Heart left ventricle (tissue), 16 donors: ENCODE measurements at regions not wholly inside any gene's neighbourhood (a gene's known extent, or its start where the extent isn't known, plus 50 kb on each side); places are given as distances from the start of the nearest gene placed in this dataset.
A peak's percentile ranks its signal among the peaks of the same experiment; 100 is the strongest.

Source experiments
- ATAC-seq, 4 donors: fragments of 200-7000 bp; cut with Tn5 transposase; one replicate each; pipeline ENCODE4 v1.9.1; 2020 to 2022; ENCODE audit warnings: moderate library complexity in 4 of 4, mild to moderate bottlenecking in 3 of 4, moderate number of reproducible peaks in 1 of 4
- DNase-seq, 5 donors: peaks; one replicate each; pipeline ENCODE4 v3.0.0-alpha.2; 2020
- H3K27ac ChIP-seq, 12 donors: fragments of 200-600 bp; sonication (generic) in 4 of 12; one replicate each; pipeline versions ENCODE4 v1.5.0 to v1.8.0; 2016 to 2022; ENCODE audit warnings: mild to moderate bottlenecking in 2 of 12
- H3K27me3 ChIP-seq, 9 donors: fragments of 200-600 bp; sonication (generic) in 2 of 9; one replicate each; pipeline versions ENCODE4 v1.5.1 to v1.8.0; 2016 to 2022; ENCODE audit warnings: mild to moderate bottlenecking in 3 of 9
- H3K36me3 ChIP-seq, 9 donors: fragments of 200-600 bp; sonication (generic) in 2 of 9; one replicate each; pipeline versions ENCODE4 v1.5.0 to v1.8.0; 2018 to 2022; ENCODE audit warnings: mild to moderate bottlenecking in 2 of 9
- H3K4me1 ChIP-seq, 12 donors: fragments of 200-600 bp; sonication (generic) in 4 of 12; one replicate each; pipeline versions ENCODE4 v1.5.0 to v1.8.0; 2016 to 2022; ENCODE audit warnings: mild to moderate bottlenecking in 3 of 12
- H3K4me3 ChIP-seq, 12 donors: fragments of 200-600 bp; sonication (generic) in 4 of 12; one replicate each; pipeline versions ENCODE4 v1.5.0 to v1.8.0; 2017 to 2022; ENCODE audit warnings: mild to moderate bottlenecking in 9 of 12, moderate library complexity in 4 of 12
- H3K9me3 ChIP-seq, 12 donors: fragments of 200-600 bp; sonication (generic) in 4 of 12; one replicate each; pipeline versions ENCODE4 v1.5.0 to v1.8.0; 2016 to 2022; ENCODE audit warnings: mild to moderate bottlenecking in 1 of 12
- CTCF ChIP-seq, 12 donors: fragments of 200-600 bp; sonication (generic) in 4 of 12; IDR thresholded peaks; one replicate each; pipeline versions ENCODE4 v1.5.0 to v1.8.0; 2018 to 2022; ENCODE audit warnings: antibody characterized with exemption in 12 of 12, mild to moderate bottlenecking in 5 of 12
- POLR2A ChIP-seq, 2 donors: fragments of 450-650 bp; IDR thresholded peaks; one replicate each; pipeline ENCODE4 v1.6.1; 2017; ENCODE audit warnings: antibody characterized with exemption in 2 of 2, mild to moderate bottlenecking in 2 of 2, moderate library complexity in 2 of 2
- WGBS, 4 donors: extraction: QIAGEN DNeasy Blood & Tissue Kit in 2 of 4; methylation state at CpG; one replicate each; pipeline versions ENCODE4 v1.1.5 to v1.1.7; 2013 to 2018; 5-methylcytosine and 5-hydroxymethylcytosine counted together
- intact Hi-C, 10 donors: fragments of 100-400 bp; cut with DNase I; formaldehyde crosslinking; loops; one replicate each; pipeline versions ENCODE4 v1.11.1 to v1.14.2; 2022
- donor health status: ischemic (EF 13 %, LVEDD 7.1; RV severe dilation, severe dysfunction).
- donor health status: healthy with polysubstance abuse.
- donor health status: DM: no; HTN: yes; CAD: no.
- donor health status: DM: no; HTN: no; CAD: no.
- donor health status: ischemic (EF 25% LVEDD 6.9; RV normal size, moderate dysfunction).
- donor health status: ischemic (EF 25% LVEDD 5.7; RV mildly dilated, moderate dysfunction).
- donor health status: healthy.
- donor health status: DM: yes; HTN: yes; CAD: no.
- donor health status: ischemic (EF 35%, LVEDD 5.7; RV mildly dilated, moderate dysfunction).
- donor health status: nonischemic (EF 11% LVEDD 7.7; RV severe dilation, severe dysfunction).
- donor health status: DM: yes; HTN: yes; CAD: no.
- donor health status: PGD.
- donor health status: ischemic (EF 29% LVEDD 5.4; RV normal size, mild dysfunction).
- donor health status: nonischemic (EF 23%, LVEDD 6.1; RV moderate dilation, normal function).

GRCh38 chr22:46062232-46062615 lies 85.3 kb upstream of the WNT7B start:
- Histone ChIP-seq H3K36me3 (peaks cover 0 to 2% (median 0%) of the 10 kb centered on the region in 9 donors), H3K4me1 (peaks cover 17 to 96% (median 78%) of the 10 kb centered on the region in 12 donors), H3K4me3 (no peak overlapping the region), H3K27me3 (no peaks in the 10 kb centered on the region), H3K9me3 (no peaks in the 10 kb centered on the region), H3K27ac (peak overlapping the region; percentile 23 to 100 (median 100))
- ATAC-seq (no peak), DNase-seq (no peak)
- TF ChIP-seq CTCF (IDR thresholded peaks at IDR 0.05) (no peak), POLR2A (IDR thresholded peaks at IDR 0.05) (no peak)
- WGBS, 4 donors: 79 to 92% (median 83%) methylated on average over 13 of the region's 13 CpGs
- intact Hi-C loops: no loop called here

GRCh38 chr22:46062971-46063631 lies 86.1 kb upstream of the WNT7B start:
- WGBS, 4 donors: 55 to 78% (median 63%) methylated on average over 13 to 15 of the region's 15 CpGs
- DNase-seq (peak in 2 of 5 donors; percentile 21 to 23), ATAC-seq (no peak)
- TF ChIP-seq CTCF (IDR thresholded peaks at IDR 0.05) (no peak), POLR2A (IDR thresholded peaks at IDR 0.05) (no peak)
- peak overlapping the region in 3 of 12 donors; percentile 11 to 87 (median 16) for H3K4me3 ChIP-seq
- H3K27me3 ChIP-seq: no peaks in the 10 kb centered on the region
- H3K36me3 ChIP-seq: peaks cover 0 to 2% (median 0%) of the 10 kb centered on the region in 9 donors
- peaks cover 12 to 96% (median 75%) of the 10 kb centered on the region in 12 donors for H3K4me1 ChIP-seq
- peak overlapping the region; percentile 99 to 100 (median 100) for H3K27ac ChIP-seq
- no peaks in the 10 kb centered on the region for H3K9me3 ChIP-seq
- intact Hi-C loops: no loop called here

DNA sequence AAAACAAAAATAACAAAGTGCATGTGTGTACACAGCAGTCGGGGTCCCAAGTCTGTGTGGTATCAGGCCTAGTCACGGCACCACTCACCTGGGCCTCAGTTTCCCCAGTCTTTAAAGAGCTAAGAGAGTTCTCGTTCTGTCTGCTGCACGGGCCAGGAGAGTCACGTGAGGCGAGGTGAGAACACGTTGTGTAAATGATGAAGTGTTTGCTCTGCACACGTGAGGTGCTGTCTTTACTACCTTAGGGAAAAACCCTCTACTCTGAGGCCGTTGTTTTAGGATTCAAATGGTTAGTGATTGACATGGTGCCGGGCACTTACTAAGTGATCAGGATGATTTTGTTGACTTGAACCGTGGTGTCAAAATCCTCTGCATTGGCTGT lies 86.5 kb upstream of the PPARA start:
- TF ChIP-seq CTCF (IDR thresholded peaks at IDR 0.05) (no peak), POLR2A (IDR thresholded peaks at IDR 0.05) (no peak)
- DNase-seq: peak in 1 of 5 donors; percentile 16
- 44 to 67% (median 51%) methylated on average over 11 of the region's 11 CpGs for WGBS, 4 donors
- peak overlapping the region in 6 of 12 donors; percentile 36 to 91 (median 84) for H3K4me3 ChIP-seq
- peak overlapping the region; percentile 99 to 100 (median 100) for H3K27ac ChIP-seq
- ATAC-seq: no peak
- no peaks in the 10 kb centered on the region for H3K27me3 ChIP-seq
- peaks cover 16 to 96% (median 75%) of the 10 kb centered on the region in 12 donors for H3K4me1 ChIP-seq
- no peaks in the 10 kb centered on the region for H3K9me3 ChIP-seq
- intact Hi-C loops: no loop called here
- H3K36me3 ChIP-seq: peaks cover 0 to 2% (median 0%) of the 10 kb centered on the region in 9 donors

- peaks cover 16 to 94% (median 72%) of the 10 kb centered on the region in 12 donors for H3K4me1 ChIP-seq
- intact Hi-C loops: no loop called here
- peaks cover 0 to 2% (median 0%) of the 10 kb centered on the region in 9 donors for H3K36me3 ChIP-seq
- ATAC-seq (peak in 3 of 4 donors; percentile 18 to 53 (median 30)), DNase-seq (peak in 4 of 5 donors; percentile 25 to 64 (median 28))
- no peaks in the 10 kb centered on the region for H3K27me3 ChIP-seq
- 54 to 78% (median 56%) methylated on average over 28 of the region's 28 CpGs for WGBS, 4 donors
- no peaks in the 10 kb centered on the region for H3K9me3 ChIP-seq
- H3K27ac ChIP-seq: peak overlapping the region; percentile 99 to 100 (median 100)
- peak overlapping the region in 10 of 12 donors; percentile 13 to 93 (median 78) for H3K4me3 ChIP-seq
- no peak for TF ChIP-seq CTCF (IDR thresholded peaks at IDR 0.05)
These were observed 85.9 kb upstream of the PPARA start for GRCh38 chr22:46064228-46064965.
